ENCODE measurements at regions not wholly inside any gene's neighbourhood (a gene's known extent, or its start where the extent isn't known, plus 50 kb on each side); places are given as distances from the start of the nearest gene placed in this dataset.

- no peak overlapping the region for H3K27ac Mint-ChIP-seq
- Histone ChIP-seq H3K9me3 (ENCODE audit: low read depth) (no peaks in the 10 kb centered on the region), H3F3A (ENCODE audit: low read depth) (peaks cover 15% of the 10 kb centered on the region), H3K4me3 (no peak overlapping the region), H3K4me1 (peaks cover 14% of the 10 kb centered on the region), H3K27me3 (peaks cover 36% of the 10 kb centered on the region), H3K9ac (no peak overlapping the region), H4K20me1 (ENCODE audit: low read depth) (no peaks in the 10 kb centered on the region), H3K27ac (no peak overlapping the region), H3K4me2 (no peak overlapping the region), H2AFZ (replicated peaks) (no peak overlapping the region), H3K79me2 (ENCODE audit: low read depth) (no peaks in the 10 kb centered on the region), H3K36me3 (no peaks in the 10 kb centered on the region)
- peaks cover 3% of the 10 kb centered on the region for H3K9me3 Mint-ChIP-seq
- peaks cover 2% of the 10 kb centered on the region for H3K27me3 Mint-ChIP-seq (ENCODE audit: insufficient read depth, low read depth)
- peaks cover 7% of the 10 kb centered on the region for H3K4me1 Mint-ChIP-seq
- H3K36me3 Mint-ChIP-seq = no peaks in the 10 kb centered on the region
- no peak overlapping the region for H3K4me3 Mint-ChIP-seq
- no peak for DNase-seq (ENCODE audit: low spot score)
- TF ChIP-seq CTCF (IDR thresholded peaks at IDR 0.05) = no peak
- TF ChIP-seq EZH2 (IDR thresholded peaks at IDR 0.05) = no peak
- no peak for TF ChIP-seq EZH2phosphoT487 (IDR thresholded peaks at IDR 0.05)
Measured at GRCh38 chr2:118643294-118643693, 204.2 kb downstream of the EN1 start.

- DNase-seq (ENCODE audit: low spot score) = no peak
- Histone ChIP-seq H3K27ac (no peak overlapping the region), H3K36me3 (no peaks in the 10 kb centered on the region), H3K4me3 (no peak overlapping the region), H2AFZ (replicated peaks) (no peak overlapping the region), H3K4me1 (peaks cover 14% of the 10 kb centered on the region), H3K27me3 (peaks cover 36% of the 10 kb centered on the region), H3K4me2 (no peak overlapping the region), H3F3A (ENCODE audit: low read depth) (peaks cover 15% of the 10 kb centered on the region), H4K20me1 (ENCODE audit: low read depth) (no peaks in the 10 kb centered on the region), H3K79me2 (ENCODE audit: low read depth) (no peaks in the 10 kb centered on the region), H3K9ac (no peak overlapping the region), H3K9me3 (ENCODE audit: low read depth) (no peaks in the 10 kb centered on the region)
- Mint-ChIP-seq H3K36me3 (no peaks in the 10 kb centered on the region), H3K4me3 (no peak overlapping the region), H3K4me1 (peaks cover 7% of the 10 kb centered on the region), H3K9me3 (peaks cover 6% of the 10 kb centered on the region), H3K27me3 (ENCODE audit: insufficient read depth, low read depth) (peaks cover 2% of the 10 kb centered on the region), H3K27ac (no peak overlapping the region)
- TF ChIP-seq EZH2 (IDR thresholded peaks at IDR 0.05) (no peak), EZH2phosphoT487 (IDR thresholded peaks at IDR 0.05) (no peak), CTCF (IDR thresholded peaks at IDR 0.05) (no peak)
Measured at GRCh38 chr2:118642501-118642900, 204.9 kb downstream of the EN1 start.

- TF ChIP-seq CTCF (IDR thresholded peaks at IDR 0.05) = no peak
- TF ChIP-seq EZH2phosphoT487 (IDR thresholded peaks at IDR 0.05) = no peak
- TF ChIP-seq EZH2 (IDR thresholded peaks at IDR 0.05) = no peak
Measured at GRCh38 chr2:118641711-118642110, 205.7 kb downstream of the EN1 start.

More at GRCh38 chr2:118641711-118642110, 205.7 kb downstream of the EN1 start:
- peaks cover 36% of the 10 kb centered on the region for H3K27me3 ChIP-seq
- no peak overlapping the region for H3K27ac ChIP-seq
- Mint-ChIP-seq H3K27ac (no peak overlapping the region), H3K4me1 (peaks cover 7% of the 10 kb centered on the region), H3K4me3 (no peak overlapping the region), H3K9me3 (peaks cover 12% of the 10 kb centered on the region), H3K36me3 (no peaks in the 10 kb centered on the region), H3K27me3 (ENCODE audit: insufficient read depth, low read depth) (peaks cover 2% of the 10 kb centered on the region)
- H3K9me3 ChIP-seq (ENCODE audit: low read depth) = no peaks in the 10 kb centered on the region
- no peaks in the 10 kb centered on the region for H4K20me1 ChIP-seq (ENCODE audit: low read depth)
- H2AFZ ChIP-seq (replicated peaks) = no peak overlapping the region
- H3K4me2 ChIP-seq = no peak overlapping the region
- peaks cover 15% of the 10 kb centered on the region for H3F3A ChIP-seq (ENCODE audit: low read depth)
- H3K79me2 ChIP-seq (ENCODE audit: low read depth) = no peaks in the 10 kb centered on the region
- H3K36me3 ChIP-seq = no peaks in the 10 kb centered on the region
- no peak overlapping the region for H3K9ac ChIP-seq
- peaks cover 14% of the 10 kb centered on the region for H3K4me1 ChIP-seq
- H3K4me3 ChIP-seq = no peak overlapping the region
- DNase-seq (ENCODE audit: low spot score) = no peak

Data from neural progenitor cell (in vitro differentiated cells).